H1 (cell line): ENCODE measurements at regions not wholly inside any gene's neighbourhood (a gene's known extent, or its start where the extent isn't known, plus 50 kb on each side); places are given as distances from the start of the nearest gene placed in this dataset.

Experiments
- CTCF ChIA-PET: fragments of 300-600 bp; sonication (Branson Sonifier 250); formaldehyde crosslinking; loops from one replicate; lab custom pipeline; 2021; ENCODE audit not compliant: partially characterized antibody; lab: Charles Lee
- POLR2A ChIA-PET: fragments of 300-600 bp; sonication (Branson Sonifier 250); formaldehyde crosslinking; loops from one replicate; lab custom pipeline; 2021; ENCODE audit warnings: inconsistent platforms; ENCODE audit not compliant: partially characterized antibody; lab: Charles Lee
- DNase-seq, 2 experiments: peaks; one replicate each; pipeline versions ENCODE4 v3.0.0 to v3.0.0-alpha.2; 2010 to 2022; ENCODE audit warnings: low spot score in 2 of 2, low read depth in 1 of 2, mixed read lengths in 1 of 2
- FAIRE-seq: peaks from 2 replicates; lab custom pipeline; 2011; peaks lifted over from hg19 to GRCh38; lab: Jason Lieb, UNC
- H2AFZ ChIP-seq: 2 replicates; pipeline ENCODE4 v1.8.1; 2012; ENCODE audit warnings: low read length, inconsistent platforms
- H2AK5ac ChIP-seq: 2 replicates; pipeline ENCODE4 v1.6.1; 2013; ENCODE audit warnings: low read depth, low read length
- H2BK120ac ChIP-seq: replicated peaks from 2 replicates; pipeline ENCODE3; 2013; ENCODE audit warnings: low read depth, low read length, inconsistent platforms
- H2BK12ac ChIP-seq: 2 replicates; pipeline ENCODE4 v1.6.1; 2013; ENCODE audit warnings: low read depth, low read length
- H2BK15ac ChIP-seq: 2 replicates; pipeline ENCODE4 v1.6.1; 2013; ENCODE audit warnings: low read length
- H2BK20ac ChIP-seq: 2 replicates; pipeline ENCODE4 v1.6.1; 2013; ENCODE audit warnings: low read length
- H2BK5ac ChIP-seq: 2 replicates; pipeline ENCODE4 v1.6.1; 2013; ENCODE audit warnings: low read depth, low read length
- H3K14ac ChIP-seq: 2 replicates; pipeline ENCODE4 v1.6.1; 2013; ENCODE audit warnings: inconsistent platforms; ENCODE audit not compliant: insufficient read length
- H3K18ac ChIP-seq: 2 replicates; pipeline ENCODE4 v1.6.1; 2013; ENCODE audit warnings: low read length; ENCODE audit errors: extremely low read depth
- H3K23ac ChIP-seq: 2 replicates; pipeline ENCODE4 v1.6.1; 2013; ENCODE audit warnings: inconsistent platforms; ENCODE audit not compliant: insufficient read length
- H3K23me2 ChIP-seq: 2 replicates; pipeline ENCODE4 v1.6.1; 2013; ENCODE audit warnings: low read depth, low read length
- H3K27ac ChIP-seq: 2 replicates; pipeline ENCODE4 v1.6.1; 2011; ENCODE audit warnings: low read depth, low read length, inconsistent platforms
- H3K27me3 ChIP-seq, 4 experiments: replicated peaks in 1 of 4; 1 replicate in 1 of 4; 2 replicates in 3 of 4; pipeline versions ENCODE4 v1.6.1 to v1.8.1; 2011 to 2013; ENCODE audit warnings: low read length in 3 of 4, mild to moderate bottlenecking in 3 of 4, inconsistent platforms in 2 of 4, mixed read lengths in 2 of 4, moderate library complexity in 1 of 4; ENCODE audit not compliant: control insufficient read depth in 3 of 4, insufficient read depth in 3 of 4; ENCODE audit errors: extremely low read depth in 1 of 4
- H3K36me3 ChIP-seq, 4 experiments: 2 replicates each; pipeline versions ENCODE4 v1.6.1 to v1.8.1; 2011 to 2013; ENCODE audit warnings: mild to moderate bottlenecking in 4 of 4, low read length in 3 of 4, moderate library complexity in 2 of 4, control low read depth in 1 of 4, inconsistent platforms in 1 of 4; ENCODE audit not compliant: insufficient read depth in 4 of 4, control insufficient read depth in 2 of 4
- H3K4ac ChIP-seq: replicated peaks from 2 replicates; pipeline ENCODE3; 2013; ENCODE audit warnings: low read length, low read depth, mixed read lengths, inconsistent platforms; ENCODE audit not compliant: insufficient read length
- H3K4me1 ChIP-seq, 4 experiments: replicated peaks in 1 of 4; 1 replicate in 1 of 4; 2 replicates in 3 of 4; pipeline versions ENCODE4 v1.6.1 to v1.8.1; 2011 to 2013; ENCODE audit warnings: low read length in 3 of 4, inconsistent platforms in 2 of 4, mixed read lengths in 1 of 4; ENCODE audit not compliant: insufficient read depth in 4 of 4, control insufficient read depth in 3 of 4
- H3K4me2 ChIP-seq, 2 experiments: 2 replicates each; pipeline versions ENCODE4 v1.6.1 to v1.8.1; 2011 to 2013; ENCODE audit warnings: low read depth in 2 of 2, low read length in 2 of 2, control low read depth in 1 of 2, inconsistent platforms in 1 of 2, mild to moderate bottlenecking in 1 of 2; ENCODE audit not compliant: insufficient read depth in 1 of 2
- H3K4me3 ChIP-seq, 4 experiments: fragments of 200-600, 300-600 bp in 1 of 4; sonication (generic), shearing (Covaris generic), sonication (Bioruptor Twin) in 1 of 4; 2 replicates each; pipeline versions ENCODE4 v1.5.1 to v1.8.1; 2011 to 2016; ENCODE audit warnings: low read length in 4 of 4, low read depth in 3 of 4, control low read depth in 2 of 4, inconsistent platforms in 2 of 4, mild to moderate bottlenecking in 2 of 4, mixed read lengths in 1 of 4, moderate library complexity in 1 of 4; ENCODE audit not compliant: insufficient read depth in 2 of 4; ENCODE audit errors: extremely low read depth in 1 of 4
- H3K56ac ChIP-seq: replicated peaks from 2 replicates; pipeline ENCODE3; 2013; ENCODE audit warnings: low read depth, mild to moderate bottlenecking, mixed read lengths, low read length, inconsistent platforms; ENCODE audit not compliant: insufficient read length
- H3K79me1 ChIP-seq: 2 replicates; pipeline ENCODE4 v1.6.1; 2013; ENCODE audit warnings: low read depth, low read length, control low read depth
- H3K79me2 ChIP-seq, 2 experiments: 2 replicates each; pipeline versions ENCODE4 v1.6.1 to v1.8.1; 2012 to 2013; ENCODE audit warnings: low read length in 2 of 2, mild to moderate bottlenecking in 2 of 2, inconsistent platforms in 1 of 2; ENCODE audit not compliant: insufficient read depth in 2 of 2, control insufficient read depth in 1 of 2
- H3K9ac ChIP-seq, 4 experiments: replicated peaks in 1 of 4; 1 replicate in 1 of 4; 2 replicates in 3 of 4; pipeline versions ENCODE4 v1.6.1 to v1.8.1; 2011 to 2013; ENCODE audit warnings: low read depth in 3 of 4, low read length in 3 of 4, control low read depth in 2 of 4, mild to moderate bottlenecking in 2 of 4, moderate library complexity in 2 of 4, inconsistent platforms in 1 of 4; ENCODE audit errors: extremely low read depth in 1 of 4
- H3K9me3 ChIP-seq, 2 experiments: 2 replicates each; pipeline versions ENCODE4 v1.6.1 to v1.8.1; 2012 to 2013; ENCODE audit warnings: mild to moderate bottlenecking in 2 of 2, moderate library complexity in 2 of 2, control low read depth in 1 of 2, inconsistent platforms in 1 of 2, low read depth in 1 of 2, low read length in 1 of 2, mixed read lengths in 1 of 2; ENCODE audit not compliant: insufficient read depth in 2 of 2
- H4K20me1 ChIP-seq, 2 experiments: replicated peaks in 1 of 2; 2 replicates each; pipeline versions ENCODE3 to v1.8.1; 2011 to 2013; ENCODE audit warnings: inconsistent platforms in 2 of 2, low read length in 2 of 2, mild to moderate bottlenecking in 1 of 2; ENCODE audit not compliant: insufficient read depth in 2 of 2, control insufficient read depth in 1 of 2
- H4K5ac ChIP-seq: 2 replicates; pipeline ENCODE4 v1.6.1; 2013; ENCODE audit warnings: low read length, low read depth, mixed read lengths, inconsistent platforms; ENCODE audit not compliant: insufficient read length
- H4K8ac ChIP-seq: 2 replicates; pipeline ENCODE4 v1.8.0; 2013; ENCODE audit warnings: mild to moderate bottlenecking, moderate library complexity, low read length, inconsistent platforms; ENCODE audit not compliant: insufficient read depth; ENCODE audit errors: extremely low read depth
- H4K91ac ChIP-seq: replicated peaks from 2 replicates; pipeline ENCODE3; 2013; ENCODE audit warnings: low read length, mixed read lengths, inconsistent platforms; ENCODE audit not compliant: insufficient read length
- E2F6 ChIP-seq: IDR thresholded peaks from 2 replicates; pipeline ENCODE4 v1.6.1; 2012; ENCODE audit warnings: inconsistent platforms
- YY1 ChIP-seq: IDR thresholded peaks from 2 replicates; pipeline ENCODE4 v1.6.1; 2011; ENCODE audit warnings: low read depth, mild to moderate bottlenecking, low read length
- WGBS, 2 experiments: shearing (Covaris generic) in 1 of 2; methylation state at CpG; one replicate each; pipeline versions ENCODE4 v1.1.6 to v1.1.7; 2013 to 2015; ENCODE audit warnings: low lambda C conversion rate in 2 of 2, mixed read lengths in 2 of 2, inconsistent platforms in 1 of 2, low coverage in 1 of 2, missing lambda C conversion rate in 1 of 2; ENCODE audit not compliant: insufficient replicate concordance in 2 of 2, insufficient coverage in 1 of 2, insufficient read length in 1 of 2; ENCODE audit errors: extremely low coverage in 1 of 2, missing lambda C conversion rate in 1 of 2; 5-methylcytosine and 5-hydroxymethylcytosine counted together

- DNase-seq = no peak
- Histone ChIP-seq H2BK15ac (no peak overlapping the region), H3K4ac (no peak overlapping the region), H3K4me3 (no peak overlapping the region), H3K4me1 (peaks cover 0 to 5% (median 0%) of the 10 kb centered on the region in 4 experiments; a peak in 2 of 7 replicates), H4K20me1 (no peaks in the 10 kb centered on the region), H3K27me3 (no peaks in the 10 kb centered on the region), H4K8ac (no peak overlapping the region), H3K36me3 (no peaks in the 10 kb centered on the region), H3K4me2 (0 out of 4 replicates have a peak overlapping the region, but pooled peaks of 1 of the 2 experiments have one; percentile 11), H3K9ac (no peak overlapping the region), H2BK5ac (no peak overlapping the region), H3K79me2 (no peaks in the 10 kb centered on the region), H4K5ac (no peak overlapping the region), H3K9me3 (no peaks in the 10 kb centered on the region), H2BK20ac (no peak overlapping the region), H3K14ac (no peak overlapping the region), H3K23me2 (no peaks in the 10 kb centered on the region), H3K27ac (no peak overlapping the region), H2BK12ac (no peak overlapping the region), H3K56ac (no peak overlapping the region), H3K23ac (no peak overlapping the region), H3K79me1 (no peaks in the 10 kb centered on the region), H2AFZ (peak overlapping the region; percentile 73; the same call in 1 of the 2 replicates), H2BK120ac (no peak overlapping the region), H2AK5ac (no peak overlapping the region), H4K91ac (peak overlapping the region; percentile 69), H3K18ac (no peak overlapping the region)
- CTCF ChIA-PET = no interaction called here
- POLR2A ChIA-PET = no interaction called here
- WGBS, 2 experiments = 90% methylated on average over 5 of the region's 5 CpGs; no CpG with 5 or more reads in 1 of the 2 experiments
- TF ChIP-seq E2F6 (no peak), YY1 (peak; percentile 54)
- peak; percentile 90 for FAIRE-seq
These were observed 356.2 kb downstream of the RASEF start for GRCh38 chr9:82706786-82707185.
